Hematopoietic multipotent progenitor cell treated with erythropoietin and hydrocortisone succinate and interleukin-3 and kit ligand, for 4 days (in vitro differentiated cells): ENCODE measurements at regions not wholly inside any gene's neighbourhood (a gene's known extent, or its start where the extent isn't known, plus 50 kb on each side); places are given as distances from the start of the nearest gene placed in this dataset.

ENCODE experiments used
- DNase-seq: peaks from one replicate; pipeline ENCODE4 v3.0.0-alpha.2; 2015

DNA sequence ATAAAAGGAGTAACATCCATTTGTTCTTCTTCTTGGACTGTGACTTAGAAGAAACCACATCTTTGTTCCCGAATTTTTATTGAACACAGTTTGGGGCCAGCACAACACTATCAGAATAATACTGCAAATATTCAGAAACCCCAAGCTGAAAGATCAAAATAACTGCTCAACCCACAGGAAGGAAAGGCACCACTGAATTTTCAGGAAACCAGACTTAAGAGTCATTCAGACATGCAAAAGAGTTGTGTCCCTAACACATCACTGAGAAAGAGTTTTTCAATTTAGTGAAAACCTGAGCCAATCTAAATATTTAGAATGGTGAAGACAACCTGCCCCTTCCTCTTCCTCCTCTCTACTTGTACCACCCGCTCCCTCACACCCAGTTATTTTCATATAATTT is 295.0 kb upstream of the RORA start:
- peak; percentile 6 for DNase-seq

- no peak for DNase-seq
Measured at GRCh38 chr15:61522411-61522810, 293.3 kb upstream of the RORA start.

- DNase-seq = no peak
Measured at GRCh38 chr15:61521953-61522352, 292.9 kb upstream of the RORA start.

DNA sequence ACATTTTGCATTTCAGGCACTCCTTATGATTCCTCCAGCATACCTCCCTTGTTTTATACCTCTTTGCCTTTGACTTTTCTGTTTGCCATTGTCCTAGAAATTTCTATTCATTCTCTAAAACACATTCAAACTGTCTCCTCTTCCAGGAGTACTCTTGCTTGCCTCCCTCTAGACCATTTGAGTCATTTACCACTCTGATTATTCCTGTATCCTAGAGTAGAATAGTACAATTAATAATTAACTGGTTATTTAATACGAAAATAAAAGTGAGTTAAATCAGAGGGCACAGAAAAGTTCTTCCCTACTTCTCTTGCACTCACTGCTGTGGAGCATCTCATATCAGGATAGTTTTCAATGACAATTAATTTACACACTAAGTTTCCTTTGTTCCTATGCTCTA is 290.2 kb upstream of the RORA start:
- no peak for DNase-seq

DNA sequence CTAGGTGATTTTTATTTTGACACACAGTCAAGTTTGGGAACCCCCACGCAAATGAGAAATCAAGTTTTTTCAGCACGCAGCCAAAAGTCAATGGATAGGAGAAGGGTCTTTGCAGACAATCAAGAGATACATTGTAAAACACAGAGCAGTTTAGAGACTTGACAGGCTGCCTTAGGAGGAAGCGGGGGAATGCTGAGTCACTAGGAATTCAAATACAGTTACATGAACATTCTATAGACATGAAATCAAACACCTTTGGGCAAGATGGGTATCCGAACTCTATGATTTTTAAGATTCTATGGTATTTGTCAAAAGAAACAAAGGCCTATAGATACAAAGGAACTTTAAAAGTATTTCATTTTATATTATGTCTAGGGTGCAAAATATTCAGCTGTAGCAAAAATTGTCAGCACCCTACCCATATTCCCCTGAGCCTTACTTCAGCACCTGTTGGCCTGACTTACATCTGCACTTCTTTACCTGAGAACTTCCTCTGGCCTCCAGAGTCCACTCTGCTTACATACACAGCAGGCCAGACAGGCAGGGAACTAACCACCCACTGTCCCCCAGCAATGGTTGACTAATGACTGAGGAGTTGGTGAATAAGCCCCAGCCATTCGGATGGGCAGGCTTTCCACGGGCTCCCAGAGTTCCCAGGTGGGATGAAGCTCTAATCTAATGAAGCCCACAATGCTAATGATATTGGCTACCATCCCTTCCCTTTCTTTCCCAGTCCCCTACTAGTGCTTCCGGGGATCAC is 289.3 kb upstream of the RORA start:
- DNase-seq = no peak

- no peak for DNase-seq
Measured at GRCh38 chr15:61517776-61518175, 288.7 kb upstream of the RORA start.

DNA sequence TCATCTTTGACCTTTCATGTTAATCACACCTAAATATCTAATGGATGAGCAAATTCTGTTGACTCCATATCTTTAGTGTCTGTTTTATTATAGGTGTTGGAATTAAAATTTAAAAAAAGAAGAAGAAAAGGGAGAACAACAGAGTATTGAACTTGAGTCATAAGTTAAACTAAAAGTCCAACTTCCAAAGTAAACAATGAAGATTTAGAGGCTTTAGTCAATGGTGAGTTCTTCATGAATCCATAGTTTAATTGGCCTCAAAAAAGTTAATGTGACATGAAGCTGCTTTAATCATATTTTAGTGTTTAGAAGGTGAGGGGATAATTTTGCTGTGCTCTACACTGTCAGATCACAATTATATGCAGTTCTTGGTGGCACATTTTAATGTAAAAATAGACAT is 288.2 kb upstream of the RORA start:
- DNase-seq = no peak

- no peak for DNase-seq
Measured at GRCh38 chr15:61511756-61512155, 282.7 kb upstream of the RORA start.

DNA sequence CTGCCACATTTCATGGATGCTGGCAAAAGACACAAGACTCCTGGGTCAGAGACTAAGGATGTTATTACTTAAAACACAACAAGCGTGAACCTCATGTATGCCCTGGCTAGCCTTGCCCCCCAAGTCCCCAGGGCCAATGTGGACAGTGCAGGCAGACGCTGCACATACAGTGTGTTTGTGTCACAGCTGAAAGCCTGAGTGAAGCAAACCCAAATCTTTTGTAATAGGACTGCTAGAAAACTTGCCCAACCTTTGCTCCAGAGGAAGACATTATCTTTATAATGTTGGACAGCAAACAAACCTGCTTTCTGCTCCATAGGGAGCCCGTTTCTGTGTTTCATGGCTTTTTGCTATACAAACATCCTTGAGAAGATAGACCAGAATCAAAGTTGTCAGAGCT is 282.0 kb upstream of the RORA start:
- no peak for DNase-seq

GRCh38 chr15:61509327-61509840 is 280.3 kb upstream of the RORA start:
- no peak for DNase-seq

DNA sequence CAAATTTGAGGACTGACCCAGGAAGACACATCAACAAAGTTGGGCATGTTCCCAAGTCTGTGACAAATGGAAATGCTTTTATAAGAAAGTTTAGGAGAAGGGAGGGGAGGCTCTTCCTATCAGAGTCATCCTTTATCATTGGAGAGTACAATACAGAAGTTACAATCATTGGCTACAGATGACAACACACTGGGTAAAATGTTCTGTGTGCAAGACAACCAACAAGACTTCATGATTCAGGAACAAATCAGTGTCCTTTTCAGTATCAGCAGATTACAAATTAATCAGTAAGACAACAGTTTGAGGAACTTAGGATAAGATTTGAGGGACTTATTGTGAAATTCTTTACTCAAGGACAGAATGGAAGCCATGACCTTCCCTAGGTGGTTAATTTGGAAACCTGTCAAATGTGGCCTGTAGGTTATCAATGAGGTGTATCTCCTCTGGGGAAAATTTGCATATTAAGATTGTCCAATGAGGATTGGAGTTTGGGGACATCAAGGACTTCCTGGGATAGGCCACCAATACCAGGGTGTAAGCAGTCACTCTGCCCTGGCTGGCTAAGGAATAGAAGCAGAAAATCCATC is 274.4 kb upstream of the RORA start:
- no peak for DNase-seq

- DNase-seq = no peak
Measured at GRCh38 chr15:61501815-61502389, 272.8 kb upstream of the RORA start.

GRCh38 chr15:61500951-61501620 is 272.0 kb upstream of the RORA start:
- DNase-seq = no peak

GRCh38 chr15:61500523-61500922 is 271.4 kb upstream of the RORA start:
- DNase-seq = no peak

GRCh38 chr15:61499376-61499775 is 270.3 kb upstream of the RORA start:
- no peak for DNase-seq

DNA sequence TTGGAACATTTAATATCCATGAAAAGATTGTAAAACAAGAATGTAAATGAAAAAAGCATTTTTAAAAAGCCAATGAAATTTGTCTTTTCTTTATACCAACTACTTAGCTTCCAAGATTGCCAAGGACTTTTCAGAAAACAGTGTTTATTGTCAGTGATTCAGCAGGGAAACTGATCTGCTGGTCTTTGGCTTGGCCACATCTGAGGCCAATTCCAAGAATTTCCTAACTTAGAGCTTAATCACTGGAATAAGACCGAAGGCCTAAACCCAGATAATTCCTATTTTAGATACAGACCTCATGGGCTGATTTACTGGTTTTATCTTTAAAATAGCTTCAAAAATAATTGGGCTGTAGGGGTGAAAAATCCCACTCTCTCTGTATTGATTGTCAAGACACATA is 260.5 kb upstream of the RORA start:
- DNase-seq = no peak

- no peak for DNase-seq
Measured at GRCh38 chr15:61483599-61483998, 254.5 kb upstream of the RORA start.

DNA sequence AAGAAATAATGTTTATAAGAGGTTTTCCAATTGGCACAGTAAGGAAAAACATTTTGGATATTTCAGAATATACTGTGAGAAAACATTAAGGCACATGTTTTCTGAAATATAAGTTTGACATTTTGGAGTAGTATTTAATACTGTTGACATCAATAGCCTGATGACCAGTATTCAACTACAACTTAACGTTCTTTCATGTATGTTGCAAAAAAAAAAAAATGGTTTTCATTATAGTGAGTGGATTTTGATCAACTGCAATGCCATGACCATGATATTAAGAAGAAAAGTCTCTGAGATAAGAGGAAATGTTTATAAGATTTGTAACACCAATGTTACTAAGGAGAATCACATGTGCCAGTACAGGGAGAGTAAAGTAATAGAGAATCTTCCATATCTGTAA is 252.8 kb upstream of the RORA start:
- no peak for DNase-seq

DNA sequence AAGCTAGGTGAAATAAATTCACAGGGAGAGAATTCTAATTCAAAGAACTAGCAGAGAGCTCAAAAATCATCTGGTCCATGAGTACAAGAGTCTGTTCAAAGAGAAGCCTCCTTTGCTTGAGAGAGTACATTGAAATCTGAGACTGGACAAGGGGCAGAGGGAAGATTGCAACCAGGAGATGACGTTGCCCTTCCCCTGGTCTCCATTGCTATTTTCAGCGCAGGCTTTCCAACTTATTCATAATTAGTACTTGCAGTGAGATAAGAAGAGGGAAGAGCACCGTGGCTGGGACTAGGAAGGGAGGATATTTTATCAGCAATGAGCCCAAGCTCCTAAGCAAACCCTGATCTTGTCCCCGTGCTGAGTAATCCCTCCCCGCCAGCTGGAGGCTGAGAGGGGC is 251.8 kb upstream of the RORA start:
- no peak for DNase-seq

DNA sequence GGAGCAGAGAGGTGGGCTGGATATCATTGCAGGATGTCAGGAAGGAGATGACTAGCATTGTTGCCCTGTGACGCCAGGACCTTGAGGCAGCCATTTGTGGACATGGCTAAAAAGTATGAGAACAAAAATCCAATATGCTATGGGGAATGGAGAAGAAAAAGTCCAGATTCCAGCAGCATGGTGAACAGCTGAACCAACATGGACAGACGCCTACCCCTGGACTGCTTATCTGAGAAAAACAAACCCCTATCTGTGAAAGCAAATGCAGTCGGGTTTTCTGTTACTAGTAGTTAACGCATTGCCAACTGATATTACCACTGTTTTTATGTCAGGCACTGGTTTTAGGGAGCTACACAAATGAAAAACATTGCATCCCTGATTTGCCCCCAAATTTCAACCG is 251.2 kb upstream of the RORA start:
- no peak for DNase-seq

GRCh38 chr15:61479613-61480012 is 250.5 kb upstream of the RORA start:
- no peak for DNase-seq

GRCh38 chr15:61476741-61477140 is 247.6 kb upstream of the RORA start:
- DNase-seq = no peak

DNA sequence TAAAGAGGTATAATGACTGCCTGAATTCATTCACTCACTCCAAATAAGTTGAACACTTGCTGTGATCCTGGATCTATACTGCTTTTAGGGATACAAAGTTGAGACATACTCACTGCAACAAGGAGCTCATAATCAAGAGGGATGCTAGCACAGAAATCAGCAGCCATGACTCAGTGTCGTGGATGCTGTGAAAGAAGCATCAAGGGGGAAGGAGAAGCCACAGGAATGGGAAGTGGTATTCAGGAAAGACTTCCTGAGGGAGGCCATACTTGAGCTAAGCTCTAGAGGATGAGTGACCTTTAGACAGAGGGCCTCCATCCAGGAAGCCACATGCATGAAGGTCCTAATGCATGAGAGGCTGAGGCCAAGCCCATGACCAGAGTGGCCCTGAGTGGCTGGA is 245.7 kb upstream of the RORA start:
- DNase-seq = no peak

DNA sequence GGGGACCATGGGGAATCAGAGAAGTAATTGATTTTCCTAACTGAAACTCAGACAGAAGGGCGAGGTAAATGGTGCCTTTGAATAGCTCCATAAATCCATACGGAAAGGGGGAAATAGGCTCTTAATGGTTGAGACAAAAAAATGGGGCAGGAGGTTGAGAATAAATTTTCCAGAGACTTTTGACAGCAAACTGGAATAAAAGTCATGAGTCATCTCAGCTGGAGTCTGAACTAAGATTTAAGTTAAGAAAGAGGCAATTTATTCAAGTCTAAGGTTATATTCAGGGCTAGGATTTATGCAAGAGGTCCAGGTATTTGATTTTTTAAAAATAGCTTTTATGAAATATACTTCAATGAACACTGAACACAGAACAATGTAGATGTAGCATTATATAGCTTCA is 238.7 kb upstream of the RORA start:
- DNase-seq = no peak
